HG03159 (cell line): ENCODE measurements at regions not wholly inside any gene's neighbourhood (a gene's known extent, or its start where the extent isn't known, plus 50 kb on each side); places are given as distances from the start of the nearest gene placed in this dataset.
A peak's percentile ranks its signal among the peaks of the same experiment; 100 is the strongest.
"Not testable (repeated sequence)": the region's sequence is repeated elsewhere in the genome, so short reads cannot be mapped to it uniquely, and the experiment has no call there.

ENCODE experiments used
- ATAC-seq: cut with Tn5 transposase; IDR thresholded peaks from one replicate; pipeline ENCODE4 v1.9.1; 2021; ENCODE audit warnings: mild to moderate bottlenecking, moderate library complexity; ENCODE audit not compliant: unreplicated experiment

DNA sequence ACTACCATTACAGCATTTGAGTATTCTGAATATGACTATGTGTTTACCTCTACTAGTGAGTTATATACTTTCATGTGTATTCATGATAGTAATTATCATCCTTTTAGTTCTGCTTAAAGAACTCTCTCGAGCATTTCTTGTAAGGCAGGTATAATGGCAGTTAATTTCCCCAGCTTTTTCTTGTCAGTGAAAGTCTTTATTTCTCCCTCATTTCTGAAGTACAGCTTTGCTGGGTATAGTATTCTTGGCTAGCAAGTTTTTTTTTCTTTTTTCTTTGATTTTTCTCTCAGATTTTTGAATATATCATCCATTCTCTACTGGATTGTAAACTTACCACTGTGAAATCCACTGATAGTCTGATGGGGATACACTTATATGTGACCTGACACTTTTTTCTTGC, 165.9 kb upstream of the ARHGAP5 start:
- no peak for ATAC-seq

DNA sequence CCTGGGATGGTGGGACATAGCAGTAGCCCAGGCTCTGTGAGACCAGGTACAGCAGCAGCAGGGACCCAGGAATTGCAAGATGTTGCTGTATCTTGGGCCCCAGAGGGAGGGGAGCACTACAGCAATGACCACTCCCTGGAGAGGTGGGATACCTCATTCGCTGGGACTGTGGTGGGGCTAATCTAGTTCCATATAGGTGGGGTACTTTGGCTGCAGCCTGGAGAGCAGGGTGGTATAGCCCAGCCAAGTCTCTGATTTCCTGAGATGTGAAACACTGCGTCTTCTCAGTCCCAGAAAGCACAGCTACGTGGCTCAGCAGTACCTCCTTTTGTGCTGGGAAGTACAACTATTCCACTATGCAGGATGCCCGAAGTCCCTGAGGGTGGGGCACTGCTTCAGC, 163.7 kb upstream of the ARHGAP5 start:
- no peak for ATAC-seq

DNA sequence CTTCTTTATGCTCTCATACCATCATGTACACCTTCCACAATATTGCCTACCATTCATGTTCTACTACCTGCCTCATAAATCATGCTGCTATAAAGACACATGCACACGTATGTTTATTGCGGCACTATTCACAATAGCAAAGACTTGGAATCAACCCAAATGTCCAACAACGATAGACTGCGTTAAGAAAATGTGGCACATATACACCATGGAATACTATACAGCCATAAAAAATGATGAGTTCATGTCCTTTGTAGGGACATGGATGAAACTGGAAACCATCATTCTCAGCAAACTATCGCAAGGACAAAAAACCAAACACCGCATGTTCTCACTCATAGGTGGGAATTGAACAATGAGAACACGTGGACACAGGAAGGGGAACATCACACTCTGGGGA, 158.8 kb upstream of the ARHGAP5 start:
- not testable (repeated sequence) for ATAC-seq

DNA sequence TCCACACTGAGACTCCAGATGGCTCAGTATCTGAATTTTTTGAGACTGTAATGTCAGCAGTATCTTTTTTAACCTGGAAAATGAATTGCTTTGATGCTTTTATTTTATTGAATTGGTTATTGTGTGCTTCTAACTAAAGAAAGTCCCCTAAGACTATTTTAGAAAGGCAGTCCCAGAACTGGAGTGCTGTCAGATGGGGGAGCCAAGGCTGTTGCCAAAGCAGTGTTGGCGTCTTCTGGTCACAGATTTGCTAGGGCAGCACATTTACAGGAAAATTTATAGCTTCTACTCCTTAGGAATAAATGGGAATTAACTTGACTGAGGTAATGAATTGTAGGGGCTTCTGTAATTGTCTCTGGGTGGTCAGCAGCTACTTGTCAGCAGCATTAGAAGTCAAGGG, 157.1 kb upstream of the ARHGAP5 start:
- no peak for ATAC-seq

DNA sequence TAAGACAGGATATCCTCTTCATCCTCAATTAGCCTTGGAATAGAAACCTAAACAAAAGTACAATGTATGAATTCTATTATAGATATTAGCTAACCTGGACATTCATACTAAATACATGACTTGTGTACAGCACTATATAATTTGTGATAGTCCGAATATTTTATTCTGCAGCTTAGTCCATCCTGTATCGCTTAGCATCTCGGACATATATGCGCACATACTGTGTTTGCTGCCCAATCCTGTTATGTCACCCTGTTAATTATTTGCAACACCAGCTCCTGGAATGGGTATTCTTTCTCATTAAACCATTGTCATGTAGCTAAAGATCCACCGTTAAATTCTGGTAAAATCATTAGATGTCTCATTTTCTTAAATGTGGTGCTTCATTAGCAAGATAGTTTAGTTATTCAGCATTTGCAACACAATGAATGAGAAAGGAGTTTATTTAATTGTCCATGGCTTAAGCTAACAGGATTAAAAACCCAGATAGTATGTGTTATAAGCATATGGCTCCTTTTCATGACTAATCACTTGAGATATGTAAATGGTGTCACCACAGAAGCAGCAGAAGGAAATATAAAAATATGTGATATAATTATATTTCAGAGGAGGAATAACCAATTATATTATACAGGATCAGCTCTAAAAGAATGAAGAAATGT, 156.0 kb upstream of the ARHGAP5 start:
- ATAC-seq = no peak

DNA sequence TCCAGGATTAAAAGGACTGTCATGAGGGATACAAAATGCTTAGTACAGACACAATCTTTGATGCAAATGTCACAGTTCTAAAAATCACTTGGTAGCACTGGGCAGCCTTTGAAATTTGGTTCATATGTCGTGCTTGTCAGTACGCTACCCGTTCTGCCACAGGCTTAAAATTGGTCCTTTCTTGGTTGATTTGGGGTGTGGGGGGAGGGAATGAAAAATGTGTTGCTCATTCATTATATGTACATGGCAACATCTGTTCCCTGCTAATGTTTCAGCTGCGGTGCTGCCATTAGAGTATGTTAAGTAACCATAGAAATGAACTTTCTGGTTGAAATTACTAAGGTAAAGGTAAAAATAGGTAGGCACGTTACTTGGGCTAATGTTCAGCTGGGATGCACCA, 155.4 kb upstream of the ARHGAP5 start:
- ATAC-seq = no peak

DNA sequence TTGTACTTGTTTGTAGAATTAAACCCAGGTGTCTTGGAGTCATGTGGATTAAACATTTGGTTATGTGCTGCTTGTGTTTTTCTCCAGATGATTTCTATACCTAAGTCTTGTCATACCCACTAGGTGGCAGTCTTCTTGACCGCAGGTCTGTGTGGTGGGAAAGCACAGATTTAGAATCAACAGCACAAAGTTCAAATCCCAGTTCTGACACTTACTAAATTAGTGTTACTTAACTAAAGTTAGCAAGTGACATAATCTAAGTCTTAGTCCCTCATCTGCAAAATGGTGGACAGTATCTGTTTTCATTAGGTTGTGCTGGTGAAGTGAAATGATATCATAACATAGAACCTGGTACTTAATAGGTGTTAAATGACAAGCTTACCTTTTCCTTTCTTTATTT, 151.0 kb upstream of the ARHGAP5 start:
- ATAC-seq = no peak

DNA sequence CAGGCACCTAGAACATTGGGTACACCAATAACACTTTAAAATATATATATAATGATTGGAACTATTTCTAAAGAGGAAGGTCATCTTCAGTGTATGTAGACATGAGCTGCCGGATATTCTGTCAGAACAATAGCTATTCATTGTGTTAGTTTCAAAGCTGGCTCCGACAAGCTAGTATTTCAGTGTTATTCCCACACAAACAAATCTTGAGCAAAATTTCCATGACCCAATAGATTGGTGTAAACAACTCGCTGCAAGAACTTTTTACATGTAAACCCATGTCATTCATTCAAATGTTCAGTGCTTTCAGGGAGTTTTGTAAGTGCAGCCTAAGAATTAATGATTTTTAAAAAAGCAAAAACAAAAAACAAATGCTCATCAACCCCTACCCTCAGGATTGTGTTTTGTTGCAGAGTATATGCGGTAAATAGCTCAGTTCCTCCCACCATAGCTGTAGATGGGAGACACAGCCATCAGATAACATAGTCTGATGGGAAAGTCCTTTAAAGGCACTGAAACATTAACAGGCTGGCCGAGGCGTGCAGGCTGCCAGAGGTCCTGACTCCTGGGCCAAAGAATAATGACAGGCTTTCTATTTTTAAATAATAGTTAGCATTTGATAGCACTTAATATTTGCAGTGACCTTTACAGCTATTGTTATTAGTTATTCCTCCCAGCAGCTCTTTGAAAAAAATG, 150.3 kb upstream of the ARHGAP5 start:
- no peak for ATAC-seq

DNA sequence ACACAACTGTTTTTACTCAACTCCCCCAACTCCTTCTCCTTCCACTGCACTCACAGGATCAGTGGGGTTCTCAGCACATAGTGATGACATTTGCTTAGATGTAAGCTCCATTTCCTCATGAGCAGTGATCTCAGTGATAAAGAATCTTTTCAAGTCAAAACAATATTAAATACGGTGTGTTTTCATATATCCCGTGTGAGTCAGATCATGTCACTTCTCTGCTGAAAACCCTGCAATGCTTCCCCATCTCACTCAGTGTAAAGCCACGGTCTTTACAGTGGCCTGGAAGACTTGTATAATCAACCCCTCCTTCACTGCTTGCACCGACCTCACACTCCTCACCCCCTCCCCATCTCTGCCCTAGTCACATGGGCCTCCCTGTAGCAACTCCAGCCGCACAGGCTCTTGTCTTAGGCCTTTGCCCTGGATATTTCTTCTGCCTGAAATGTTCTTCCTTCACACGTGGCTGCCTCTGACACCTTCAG, 149.7 kb upstream of the ARHGAP5 start:
- no peak for ATAC-seq

DNA sequence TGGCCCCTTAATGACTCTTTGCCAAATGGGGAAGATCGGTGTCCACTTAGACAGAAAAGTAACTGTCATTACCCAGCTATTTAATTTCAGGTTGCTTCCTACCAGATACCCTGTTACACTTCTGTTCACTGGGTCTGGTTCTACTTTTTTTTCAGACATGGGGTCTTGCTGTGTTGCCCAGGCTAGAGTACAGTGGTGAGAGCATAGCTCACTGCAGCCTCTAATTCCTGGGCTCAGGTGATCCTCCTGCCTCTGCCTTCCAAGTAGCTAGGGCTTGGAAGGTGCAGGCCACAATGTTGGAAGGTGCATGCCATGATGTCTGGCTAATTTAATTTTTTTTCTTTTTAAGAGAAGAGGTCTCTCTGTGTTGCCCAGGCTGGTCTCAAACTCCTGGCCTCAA, 147.0 kb upstream of the ARHGAP5 start:
- ATAC-seq = no peak

DNA sequence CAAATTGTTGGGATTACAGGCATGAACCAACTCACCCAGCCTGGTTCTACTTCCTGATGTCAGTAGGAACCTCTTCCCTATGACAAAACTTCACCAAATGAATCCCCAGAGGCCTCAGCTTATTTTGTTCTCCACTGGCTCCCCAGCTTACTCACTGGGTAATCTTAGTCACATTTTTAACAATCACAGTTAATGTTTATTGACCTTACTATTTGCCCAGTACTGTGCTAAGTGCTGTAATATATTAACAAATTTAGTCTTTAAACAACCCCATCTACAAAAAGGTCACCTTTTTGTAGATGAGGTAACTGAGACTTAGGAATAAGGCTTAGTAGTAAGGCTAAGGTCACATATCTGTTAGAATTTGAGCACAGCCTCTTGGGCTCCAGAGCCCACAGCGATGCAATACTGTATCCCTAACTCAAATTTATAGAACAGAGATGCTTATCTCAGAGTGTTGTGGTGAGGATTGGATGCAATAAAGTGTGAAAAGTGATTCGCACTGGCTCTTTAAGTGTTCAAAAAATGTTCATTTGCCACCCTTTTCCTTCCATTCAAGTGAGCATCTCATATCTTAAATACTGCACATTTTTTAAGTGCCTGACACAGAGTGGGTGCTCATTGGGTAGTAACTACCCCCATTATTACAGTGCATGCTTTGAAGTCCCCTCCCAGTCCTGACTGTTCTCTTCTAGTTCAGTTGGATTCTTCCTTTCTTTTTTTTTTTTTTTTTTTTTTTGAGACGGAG, 146.4 kb upstream of the ARHGAP5 start:
- ATAC-seq = no peak

DNA sequence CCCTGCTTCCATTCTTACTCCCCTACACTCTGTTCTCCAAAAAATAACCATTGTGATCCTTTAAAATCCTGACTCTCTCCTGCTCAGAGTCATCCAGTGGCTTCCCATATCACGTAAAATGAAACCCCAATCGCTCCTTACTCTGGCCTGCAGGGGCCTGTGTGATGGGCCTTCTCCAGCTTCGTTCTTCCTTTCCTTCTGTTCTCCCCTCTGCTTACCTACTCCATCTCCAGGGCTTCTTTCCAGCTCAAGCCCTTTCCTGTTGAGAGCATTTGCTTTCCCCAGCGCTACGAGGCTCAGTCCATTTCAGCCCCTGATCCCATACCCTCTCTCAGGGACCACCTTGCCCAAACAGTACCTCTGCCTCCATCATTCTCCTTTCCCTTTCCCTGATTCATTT, 144.4 kb upstream of the ARHGAP5 start:
- ATAC-seq = no peak

DNA sequence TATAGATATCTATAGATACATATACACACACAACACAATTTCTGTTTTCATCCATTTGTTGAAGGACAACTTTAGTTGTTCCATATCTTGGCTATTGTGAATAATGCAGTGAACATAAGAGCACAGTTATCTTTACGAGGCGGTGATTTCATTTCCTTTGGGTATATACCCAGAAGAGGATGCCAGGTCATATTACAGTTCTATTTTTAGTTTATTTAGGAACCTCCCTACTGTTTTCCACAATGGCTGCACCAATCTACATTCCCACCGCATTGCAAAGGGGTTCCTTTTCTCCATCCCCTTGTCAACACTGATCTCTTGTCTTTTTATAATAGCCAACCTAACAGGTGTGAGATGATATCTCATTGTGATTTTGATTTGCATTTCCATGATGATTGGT, 143.4 kb upstream of the ARHGAP5 start:
- no peak for ATAC-seq

DNA sequence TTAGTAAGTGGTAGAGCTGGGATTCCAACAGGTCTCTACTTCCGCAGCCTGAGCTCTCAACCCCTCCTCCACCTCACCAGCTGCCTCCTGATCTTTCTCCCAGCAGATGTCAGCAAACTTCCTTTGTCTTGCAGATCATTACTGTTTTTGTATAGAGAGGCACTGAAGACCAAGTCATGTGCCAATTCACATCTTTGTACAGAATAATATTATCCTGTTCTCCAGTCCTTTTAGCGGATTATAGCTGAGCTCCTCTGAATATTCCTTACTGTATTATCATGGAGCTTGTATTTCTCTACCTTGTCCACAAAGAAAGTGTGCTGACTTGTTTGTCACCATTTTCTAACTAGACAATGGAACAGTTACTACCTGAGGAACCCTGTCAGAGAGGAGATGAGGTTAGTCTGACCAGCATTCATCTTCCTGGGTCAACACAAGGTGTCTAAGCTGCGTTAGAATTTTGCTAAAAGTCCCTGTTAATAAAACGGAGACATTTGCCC, 142.3 kb upstream of the ARHGAP5 start:
- ATAC-seq = no peak

DNA sequence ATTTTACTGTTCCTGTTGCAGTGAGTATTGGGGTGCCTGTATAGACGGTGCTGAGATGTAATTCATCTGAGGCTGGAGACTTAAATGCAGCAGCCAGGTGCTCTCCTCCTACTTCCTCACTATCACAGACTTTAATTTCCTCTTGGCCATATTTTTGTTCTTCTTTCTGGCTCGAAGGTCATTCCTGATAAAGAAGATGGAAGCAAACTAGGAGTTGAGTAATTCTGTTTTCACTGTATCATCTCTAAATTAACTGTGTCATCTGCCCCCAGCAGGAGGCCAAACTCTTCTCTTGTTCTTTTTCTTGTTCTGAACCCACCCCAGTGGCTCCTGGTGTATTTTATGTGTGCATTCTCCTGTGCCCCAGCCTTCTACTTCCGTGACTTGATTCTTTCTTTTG, 141.7 kb upstream of the ARHGAP5 start:
- ATAC-seq = no peak

DNA sequence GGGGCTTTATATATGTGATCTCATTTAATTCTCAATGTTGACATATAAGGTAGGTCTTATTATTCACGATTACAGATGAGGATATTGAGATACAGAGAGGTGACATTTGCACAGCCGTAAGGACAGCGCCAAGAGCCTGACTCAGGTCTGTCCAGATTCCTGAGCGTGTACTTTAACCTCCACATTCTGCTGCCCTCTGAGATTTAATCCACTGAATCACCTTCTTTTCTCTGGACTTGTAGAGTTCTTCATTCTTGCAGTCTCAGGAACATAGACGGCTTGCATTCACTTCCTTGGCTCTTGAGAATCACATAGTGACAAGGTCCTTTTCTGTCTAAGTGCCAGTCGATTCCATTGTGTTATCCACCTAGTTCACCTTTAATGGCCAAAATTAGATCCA, 141.0 kb upstream of the ARHGAP5 start:
- no peak for ATAC-seq

DNA sequence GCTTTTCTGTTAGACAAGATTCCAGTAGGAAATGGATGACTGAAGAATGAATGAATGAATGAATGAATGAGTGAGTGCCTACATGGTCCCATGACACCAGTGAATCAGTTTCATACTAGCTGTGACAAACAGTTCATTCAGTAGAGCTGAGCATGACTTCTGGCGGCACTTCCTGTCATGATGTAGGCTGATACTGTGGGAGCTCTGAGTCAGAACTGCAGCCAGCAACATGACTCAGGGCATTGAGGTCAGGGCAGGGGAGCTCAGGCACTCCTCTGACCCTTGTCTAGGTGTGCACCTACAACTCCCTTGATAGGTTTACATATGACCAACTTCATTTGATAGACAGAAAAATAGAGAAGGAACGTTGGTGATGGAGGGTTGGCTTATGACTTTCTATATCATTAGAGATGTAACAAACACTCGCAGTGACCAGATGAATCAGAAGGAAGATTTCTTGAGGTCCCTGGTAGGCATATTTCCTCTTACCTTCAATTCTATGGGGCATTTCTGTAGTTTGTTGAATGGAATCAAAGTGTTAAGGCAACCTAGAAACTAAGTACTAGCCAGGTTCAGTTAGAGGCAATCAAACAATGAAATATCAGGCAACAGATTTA, 139.3 kb upstream of the ARHGAP5 start:
- ATAC-seq = peak; percentile 100

DNA sequence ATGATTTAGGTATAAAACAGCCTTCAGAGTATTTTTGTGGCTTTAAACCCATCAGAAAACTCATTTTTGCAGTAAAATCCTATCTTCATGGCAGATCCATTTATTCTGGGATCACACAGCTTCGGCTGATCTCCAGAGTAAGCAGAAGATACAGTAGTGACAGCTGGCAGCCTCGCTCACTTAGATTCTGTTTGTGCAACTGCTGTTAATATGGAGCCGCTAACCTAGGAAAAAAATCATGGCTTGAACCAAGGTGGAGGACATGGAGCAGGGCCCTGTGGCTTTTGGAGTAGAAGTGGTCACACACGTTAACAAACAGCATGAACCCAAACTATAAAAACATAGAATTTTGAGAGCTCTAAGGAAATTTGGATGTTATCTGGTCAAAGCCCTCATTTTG, 137.2 kb upstream of the ARHGAP5 start:
- no peak for ATAC-seq

DNA sequence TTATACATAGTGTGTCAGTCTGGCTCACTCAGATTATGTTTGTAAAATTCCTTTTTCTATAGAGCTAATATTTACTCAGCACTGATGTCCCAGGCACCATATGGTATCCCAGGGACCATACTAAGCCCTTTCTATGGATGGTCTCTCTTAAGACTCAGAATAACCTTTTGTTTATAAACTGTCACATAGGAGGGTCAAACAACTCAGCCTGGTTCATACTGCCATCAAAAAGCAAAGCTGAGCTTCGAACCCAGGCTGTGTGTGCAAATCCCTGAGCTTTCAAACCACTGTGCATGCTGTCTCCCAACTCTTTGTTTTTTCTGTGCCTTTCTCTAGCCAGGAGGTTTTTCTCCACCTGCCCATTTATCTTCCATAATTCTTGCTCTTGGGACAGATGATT, 135.6 kb upstream of the ARHGAP5 start:
- no peak for ATAC-seq

DNA sequence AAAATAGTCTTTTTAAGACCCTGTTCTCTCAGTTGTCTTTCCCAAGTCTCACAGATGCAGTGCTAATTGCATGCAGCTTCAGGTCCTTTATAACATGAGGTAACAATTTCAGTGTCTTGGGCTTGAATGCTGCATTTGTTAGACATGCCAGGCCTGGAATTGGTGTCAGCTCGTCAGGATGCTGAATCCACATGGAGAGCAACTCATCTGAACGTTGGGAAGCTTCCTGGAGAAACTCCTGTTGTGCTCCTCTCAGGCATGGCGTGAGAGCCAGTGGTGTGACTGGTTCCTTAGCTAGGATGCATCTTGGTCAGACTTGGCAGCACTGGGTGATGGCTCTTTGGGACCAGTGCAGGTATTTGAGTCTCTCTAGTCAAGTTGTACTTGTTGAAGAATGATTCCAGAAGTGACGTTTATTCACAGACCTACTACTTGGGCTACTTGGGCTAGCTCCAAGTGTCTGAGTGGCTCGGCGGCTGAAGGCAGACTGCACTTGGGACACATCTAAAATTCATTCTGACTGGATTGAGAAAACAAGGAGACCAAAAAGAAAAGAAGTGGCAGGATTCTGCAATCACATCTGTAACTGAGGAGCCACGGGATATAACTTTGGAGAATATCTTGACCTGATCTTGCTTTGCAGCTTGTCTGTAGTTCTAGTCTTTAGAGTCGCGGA, 134.8 kb upstream of the ARHGAP5 start:
- ATAC-seq = no peak
